ENCODE measurements at regions not wholly inside any gene's neighbourhood (a gene's known extent, or its start where the extent isn't known, plus 50 kb on each side); places are given as distances from the start of the nearest gene placed in this dataset.

DNA sequence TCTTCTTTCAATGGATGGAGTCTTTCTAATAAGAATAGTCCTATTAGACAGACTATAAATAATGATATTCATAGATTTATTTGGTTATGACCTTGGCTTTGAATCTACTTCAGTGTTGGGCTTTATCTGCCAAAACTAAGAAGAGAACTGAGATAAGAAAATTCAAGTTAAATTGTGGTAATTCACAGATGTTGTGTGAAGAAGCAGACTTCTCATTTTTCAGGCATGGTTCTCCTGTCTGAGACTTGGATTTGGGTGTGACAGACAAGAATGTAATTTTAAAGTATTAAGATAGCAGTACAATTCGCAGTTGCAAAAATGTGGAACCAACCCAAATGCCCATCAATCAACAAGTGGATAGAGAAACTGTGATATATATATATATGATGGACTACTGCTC is 124.7 kb downstream of the QPCT start:
- TF ChIP-seq, protein P1, sequence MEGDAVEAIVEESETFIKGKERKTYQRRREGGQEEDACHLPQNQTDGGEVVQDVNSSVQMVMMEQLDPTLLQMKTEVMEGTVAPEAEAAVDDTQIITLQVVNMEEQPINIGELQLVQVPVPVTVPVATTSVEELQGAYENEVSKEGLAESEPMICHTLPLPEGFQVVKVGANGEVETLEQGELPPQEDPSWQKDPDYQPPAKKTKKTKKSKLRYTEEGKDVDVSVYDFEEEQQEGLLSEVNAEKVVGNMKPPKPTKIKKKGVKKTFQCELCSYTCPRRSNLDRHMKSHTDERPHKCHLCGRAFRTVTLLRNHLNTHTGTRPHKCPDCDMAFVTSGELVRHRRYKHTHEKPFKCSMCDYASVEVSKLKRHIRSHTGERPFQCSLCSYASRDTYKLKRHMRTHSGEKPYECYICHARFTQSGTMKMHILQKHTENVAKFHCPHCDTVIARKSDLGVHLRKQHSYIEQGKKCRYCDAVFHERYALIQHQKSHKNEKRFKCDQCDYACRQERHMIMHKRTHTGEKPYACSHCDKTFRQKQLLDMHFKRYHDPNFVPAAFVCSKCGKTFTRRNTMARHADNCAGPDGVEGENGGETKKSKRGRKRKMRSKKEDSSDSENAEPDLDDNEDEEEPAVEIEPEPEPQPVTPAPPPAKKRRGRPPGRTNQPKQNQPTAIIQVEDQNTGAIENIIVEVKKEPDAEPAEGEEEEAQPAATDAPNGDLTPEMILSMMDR (conservative IDR thresholded peaks at IDR 0.05), result no peak
- TF ChIP-seq EZH2 (IDR thresholded peaks at IDR 0.05; ENCODE audit: low read depth), result no peak
